ENCODE measurements at regions not wholly inside any gene's neighbourhood (a gene's known extent, or its start where the extent isn't known, plus 50 kb on each side); places are given as distances from the start of the nearest gene placed in this dataset.
A peak's percentile ranks its signal among the peaks of the same experiment; 100 is the strongest.
"Not testable (repeated sequence)": the region's sequence is repeated elsewhere in the genome, so short reads cannot be mapped to it uniquely, and the experiment has no call there.

DNA sequence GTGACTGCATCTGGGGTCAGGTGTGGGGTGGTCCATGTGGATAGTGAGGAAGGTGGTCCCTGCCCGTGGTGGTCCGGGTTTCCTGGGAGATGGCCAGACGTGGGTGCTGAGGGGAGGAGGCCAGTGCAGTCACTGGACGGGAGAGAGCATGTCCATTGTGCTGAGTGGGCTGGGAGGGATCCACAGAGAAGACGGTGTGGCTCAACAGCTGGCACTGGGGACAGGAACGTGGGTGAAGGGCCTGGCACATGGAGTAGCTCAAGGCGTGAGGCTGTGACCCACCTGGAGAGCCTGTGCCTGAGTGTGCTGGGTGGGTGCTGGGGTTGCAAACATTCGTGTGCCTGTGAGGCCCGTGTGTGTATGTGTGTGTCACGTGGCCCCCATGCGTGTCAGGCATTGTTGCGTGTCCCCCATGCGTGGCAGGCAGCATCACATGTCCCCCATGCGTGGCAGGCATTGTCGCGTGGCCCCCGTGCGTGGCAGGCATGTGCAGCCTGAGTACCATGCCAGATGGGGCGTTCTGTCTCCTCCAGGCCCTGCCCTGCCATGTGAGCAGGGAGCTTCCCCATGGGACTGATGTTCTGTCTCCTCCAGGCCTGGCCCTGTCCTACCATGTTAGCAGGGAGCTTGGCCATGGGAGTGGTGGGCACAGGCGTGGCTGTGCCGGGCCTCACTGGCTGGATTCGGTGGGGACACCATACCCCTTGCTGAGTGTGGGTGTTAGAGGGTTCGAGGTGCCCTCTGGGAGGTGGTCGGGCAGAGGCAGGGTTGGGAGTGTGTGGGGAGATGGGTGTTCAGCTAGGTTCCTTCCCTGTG lies 89.8 kb downstream of the TMEM121 start:
- intact Hi-C loops (cut with DNase I), result loop anchor here (2.0 to 5.0 kb wide), 2 partner anchors 17 to 146 kb away; no protein-coding TSS in a partner anchor
- WGBS, 3 donors, result 72 to 78% (median 74%) methylated on average over 22 to 23 of the region's 24 CpGs
- ATAC-seq (peak in 1 of 4 donors; percentile 27), DNase-seq (peak in 1 of 2 donors; percentile 26)
- H3K27ac ChIP-seq; H3K9me3 ChIP-seq; H3K36me3 ChIP-seq (ENCODE audit: insufficient read depth in 1 of 2, low read depth in 1 of 2); H3K27me3 ChIP-seq (ENCODE audit: insufficient read depth in 3 of 3, low read length in 2 of 3); H3K4me3 ChIP-seq; H3K4me1 ChIP-seq: not testable (repeated sequence)

GRCh38 chr14:105616802-105617192 lies 90.4 kb downstream of the TMEM121 start:
- H3K27ac ChIP-seq, result no peak overlapping the region
- WGBS, 3 donors, result 63 to 70% (median 69%) methylated on average over 8 of the region's 8 CpGs
- no peaks in the 10 kb centered on the region for H3K9me3 ChIP-seq
- H3K4me3 ChIP-seq, result no peak overlapping the region
- DNase-seq (no peak), ATAC-seq (no peak)
- H3K36me3 ChIP-seq (ENCODE audit: insufficient read depth in 1 of 2, low read depth in 1 of 2), result no peaks in the 10 kb centered on the region
- no peaks in the 10 kb centered on the region for H3K4me1 ChIP-seq
- no peaks in the 10 kb centered on the region for H3K27me3 ChIP-seq (ENCODE audit: insufficient read depth in 3 of 3, low read length in 2 of 3)
- intact Hi-C loops (cut with DNase I), result loop anchor here (2.0 to 5.0 kb wide), 2 partner anchors 16 to 146 kb away; no protein-coding TSS in a partner anchor
- no peak for TF ChIP-seq CTCF (IDR thresholded peaks at IDR 0.05)

DNA sequence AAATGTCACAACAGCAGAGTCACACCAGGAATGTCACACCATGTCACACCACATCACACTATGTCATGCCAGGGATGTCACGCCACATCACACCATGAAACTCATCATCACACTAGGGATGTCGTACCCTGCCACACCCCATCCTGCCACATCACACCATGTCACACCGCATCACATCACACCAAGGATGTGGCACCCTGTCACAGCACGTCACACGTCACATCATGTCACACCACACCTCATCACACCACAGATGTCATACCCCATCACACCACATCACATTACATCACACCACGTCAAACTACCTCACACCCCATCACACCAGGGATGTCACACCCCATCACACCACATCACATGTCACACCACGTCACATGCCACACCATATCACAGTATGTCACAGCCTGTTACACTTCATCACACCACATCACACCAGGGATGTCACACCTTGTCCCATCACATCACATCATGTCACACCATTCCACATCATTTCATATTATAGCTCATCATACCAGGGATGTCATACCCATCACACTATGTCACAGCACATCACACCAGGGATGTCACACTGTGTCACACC lies 90.9 kb downstream of the TMEM121 start:
- WGBS, 3 donors, result 77 to 85% (median 78%) methylated on average over 7 of the region's 7 CpGs
- ATAC-seq, result peak in 1 of 4 donors; percentile 40

DNA sequence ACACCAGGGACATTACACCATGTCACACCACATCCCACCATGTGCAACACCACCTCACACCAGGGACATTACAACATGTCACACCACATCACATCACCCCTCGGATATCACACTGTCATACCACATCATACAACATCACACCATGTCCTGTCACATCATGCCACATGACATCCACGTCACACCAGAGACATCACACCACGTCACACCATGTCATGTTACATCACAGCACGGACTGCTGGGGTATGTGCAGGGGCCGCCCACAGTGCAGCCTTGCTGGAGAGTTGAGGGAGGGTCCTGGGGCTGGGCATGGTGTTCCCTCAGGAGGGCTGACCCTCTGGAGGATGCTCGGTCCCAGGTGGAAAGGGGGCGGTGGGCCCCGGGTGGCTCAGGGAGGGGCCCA lies 91.4 kb downstream of the TMEM121 start:
- 64 to 82% (median 73%) methylated on average over 4 to 5 of the region's 8 CpGs for WGBS, 3 donors
- H3K27me3 ChIP-seq (ENCODE audit: insufficient read depth in 3 of 3, low read length in 2 of 3); ATAC-seq; DNase-seq; H3K36me3 ChIP-seq (ENCODE audit: insufficient read depth in 1 of 2, low read depth in 1 of 2); H3K27ac ChIP-seq; H3K9me3 ChIP-seq; H3K4me3 ChIP-seq; H3K4me1 ChIP-seq: not testable (repeated sequence)
- intact Hi-C loops (cut with DNase I), result loop anchor here (2.0 to 5.0 kb wide), 2 partner anchors 15 to 144 kb away; no protein-coding TSS in a partner anchor

More for the DNA sequence above, 90.9 kb downstream of the TMEM121 start:
- Histone ChIP-seq H3K4me3 (no peak overlapping the region), H3K27ac (no peak overlapping the region), H3K4me1 (no peaks in the 10 kb centered on the region), H3K36me3 (ENCODE audit: insufficient read depth in 1 of 2, low read depth in 1 of 2) (no peaks in the 10 kb centered on the region), H3K9me3 (no peaks in the 10 kb centered on the region), H3K27me3 (ENCODE audit: insufficient read depth in 3 of 3, low read length in 2 of 3) (no peaks in the 10 kb centered on the region)
- TF ChIP-seq CTCF (IDR thresholded peaks at IDR 0.05), result no peak
- intact Hi-C loops (cut with DNase I), result loop anchor here (2.0 to 5.0 kb wide), 2 partner anchors 16 to 145 kb away; no protein-coding TSS in a partner anchor
- DNase-seq, result no peak

DNA sequence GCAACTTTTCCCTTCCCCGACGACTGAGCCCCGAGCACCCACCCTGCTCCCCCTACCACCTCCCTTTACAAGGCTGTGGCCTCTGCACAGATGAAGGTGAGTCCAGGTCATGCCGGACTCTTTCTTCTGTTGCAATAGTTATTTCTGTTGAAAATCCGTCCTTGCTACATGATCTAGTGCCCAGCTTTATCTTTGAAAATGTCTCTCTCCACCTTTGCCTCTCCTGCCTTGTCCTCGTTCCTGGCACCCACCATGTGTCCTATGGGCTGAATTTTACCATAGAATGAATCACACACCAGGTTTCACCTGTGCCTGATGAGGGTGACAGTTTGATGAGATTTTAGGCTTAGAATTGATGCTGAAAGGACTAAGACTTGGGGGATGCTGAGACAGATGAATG lies 92.9 kb downstream of the TMEM121 start:
- not testable (repeated sequence) for DNase-seq; H3K4me3 ChIP-seq; ATAC-seq; H3K36me3 ChIP-seq (ENCODE audit: insufficient read depth in 1 of 2, low read depth in 1 of 2); H3K27ac ChIP-seq; H3K9me3 ChIP-seq; H3K27me3 ChIP-seq (ENCODE audit: insufficient read depth in 3 of 3, low read length in 2 of 3); H3K4me1 ChIP-seq
- intact Hi-C loops (cut with DNase I), result loop anchor here in 1 of 2 donors (5.0 kb wide), 1 partner anchor 143 kb away; no protein-coding TSS in a partner anchor
- WGBS, 3 donors, result 63 to 79% (median 68%) methylated on average over 2 to 3 of the region's 6 CpGs

DNA sequence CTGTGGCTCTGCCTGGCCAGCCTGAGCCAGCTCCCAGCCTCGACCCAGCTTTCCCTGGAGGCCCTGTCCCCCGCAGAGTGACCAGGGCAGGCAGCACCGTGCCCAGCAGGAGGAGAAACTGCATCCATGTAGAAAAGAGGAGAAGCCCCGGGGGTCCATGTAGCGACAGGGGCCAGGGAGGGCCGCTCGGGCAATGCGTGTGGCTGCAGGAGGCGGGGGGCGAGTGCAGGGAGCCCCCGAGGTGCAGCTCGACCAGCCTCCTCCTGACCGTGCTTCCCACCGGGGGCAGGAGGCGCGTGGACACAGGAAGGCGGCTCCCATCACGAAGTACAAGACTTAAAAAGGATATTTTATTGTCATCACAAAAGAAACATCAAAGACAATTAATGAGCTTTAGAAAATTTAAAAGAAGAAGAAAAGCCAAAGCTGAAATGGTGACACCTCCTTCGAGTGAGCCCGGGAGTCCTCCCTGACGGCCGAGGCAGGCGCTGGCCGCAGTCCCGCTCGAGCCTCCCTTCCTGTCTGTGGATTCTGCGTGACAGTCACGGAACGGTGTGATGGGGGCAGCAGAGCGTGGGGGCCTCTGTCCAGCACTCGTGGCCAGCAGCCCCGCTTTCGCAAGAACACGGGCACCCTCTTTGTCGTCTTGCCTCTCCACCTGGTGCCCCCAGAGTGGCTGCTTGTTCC lies 93.9 kb downstream of the TMEM121 start:
- WGBS, 3 donors, result 67 to 75% (median 73%) methylated on average over 16 to 24 of the region's 35 CpGs

DNA sequence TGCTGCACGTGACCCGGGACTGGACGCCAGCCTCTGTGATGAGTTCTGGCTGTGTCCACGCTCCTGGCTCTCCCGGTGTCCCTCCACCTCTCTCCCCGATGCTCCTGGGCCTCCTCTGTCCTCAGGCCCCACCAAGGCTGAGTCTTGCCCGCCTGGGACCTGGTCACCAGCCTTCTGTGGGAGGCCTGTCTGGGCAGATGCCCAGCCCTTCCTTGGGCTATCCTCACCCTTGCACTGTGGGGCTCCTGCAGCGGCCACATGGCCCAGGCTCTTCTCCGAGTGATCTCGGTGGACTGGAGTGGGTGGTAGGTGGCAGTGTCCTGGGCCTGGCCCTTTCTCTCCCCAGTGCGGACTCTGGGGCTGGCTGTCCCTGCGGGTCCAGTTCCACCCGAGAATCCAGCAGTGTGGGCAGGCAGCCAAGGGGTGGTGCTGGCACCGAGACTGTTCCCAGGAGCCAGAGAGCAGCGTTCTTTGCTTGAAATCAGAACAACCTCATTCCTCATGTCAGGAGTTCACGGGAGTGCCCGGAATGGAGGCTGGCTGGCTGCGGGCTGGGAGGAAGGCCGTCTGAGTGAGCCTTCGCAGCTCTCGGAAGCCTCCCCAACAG lies 94.6 kb downstream of the TMEM121 start:
- H3K4me1 ChIP-seq; H3K4me3 ChIP-seq; DNase-seq; H3K9me3 ChIP-seq; H3K36me3 ChIP-seq (ENCODE audit: insufficient read depth in 1 of 2, low read depth in 1 of 2); H3K27ac ChIP-seq; H3K27me3 ChIP-seq (ENCODE audit: insufficient read depth in 3 of 3, low read length in 2 of 3); ATAC-seq; intact Hi-C loops (cut with DNase I): not testable (repeated sequence)
- WGBS, 3 donors, result 57 to 76% (median 63%) methylated on average over 4 to 8 of the region's 21 CpGs

More for the DNA sequence above, 93.9 kb downstream of the TMEM121 start:
- intact Hi-C loops (cut with DNase I); ATAC-seq; H3K27me3 ChIP-seq (ENCODE audit: insufficient read depth in 3 of 3, low read length in 2 of 3); H3K9me3 ChIP-seq; H3K4me1 ChIP-seq; DNase-seq; H3K27ac ChIP-seq; H3K36me3 ChIP-seq (ENCODE audit: insufficient read depth in 1 of 2, low read depth in 1 of 2); H3K4me3 ChIP-seq: not testable (repeated sequence)

DNA sequence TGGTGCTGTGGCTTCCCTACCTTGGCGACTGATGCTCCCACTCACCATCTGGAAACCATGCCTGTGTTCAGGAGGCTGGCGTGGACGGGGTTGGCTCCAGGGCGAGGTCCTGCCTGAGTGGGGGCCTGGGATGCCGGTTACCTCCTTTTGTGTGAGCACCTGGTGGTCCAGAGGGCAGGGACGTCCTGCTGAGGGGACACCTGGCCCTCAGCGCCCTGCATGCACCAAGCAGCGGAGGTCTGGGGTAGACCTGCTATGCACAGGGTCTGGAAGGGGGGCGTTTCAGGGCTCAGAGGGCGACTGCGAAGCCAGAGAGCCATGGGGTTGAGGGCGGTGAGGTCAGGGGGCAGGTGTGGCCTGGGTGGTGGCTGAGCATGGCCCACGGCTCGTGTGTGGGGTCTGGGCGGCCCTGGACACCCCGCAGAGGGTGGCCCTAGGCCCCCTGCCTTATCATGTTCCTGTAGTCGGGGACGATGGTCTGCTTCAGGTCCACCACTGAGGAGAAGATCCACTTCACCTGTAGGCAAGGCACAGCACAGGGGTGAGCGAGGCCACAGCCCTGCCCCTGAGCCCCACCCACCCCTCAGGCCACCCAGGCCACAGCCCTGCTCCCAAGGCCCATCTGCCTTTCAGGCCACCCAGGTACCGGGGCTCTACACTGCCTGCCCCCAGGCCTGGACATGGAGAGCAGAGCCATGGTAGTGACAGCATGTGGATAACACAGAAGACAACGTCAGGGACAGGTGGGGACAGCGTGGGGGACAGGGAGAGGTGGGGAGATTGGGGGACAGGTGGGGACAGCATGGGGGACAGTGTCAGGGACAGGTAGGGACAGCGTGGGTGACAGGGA lies 95.3 kb downstream of the TMEM121 start:
- H3K4me3 ChIP-seq; H3K36me3 ChIP-seq (ENCODE audit: insufficient read depth in 1 of 2, low read depth in 1 of 2); intact Hi-C loops (cut with DNase I); H3K4me1 ChIP-seq; DNase-seq; H3K27me3 ChIP-seq (ENCODE audit: insufficient read depth in 3 of 3, low read length in 2 of 3); H3K27ac ChIP-seq; H3K9me3 ChIP-seq: not testable (repeated sequence)
- 73 to 79% (median 75%) methylated on average over 20 to 23 of the region's 23 CpGs for WGBS, 3 donors
- peak in 1 of 4 donors; percentile 19 for ATAC-seq
